GM06990 (cell line): ENCODE measurements at regions not wholly inside any gene's neighbourhood (a gene's known extent, or its start where the extent isn't known, plus 50 kb on each side); places are given as distances from the start of the nearest gene placed in this dataset.

ENCODE experiments used
- DNase-seq: peaks from one replicate; pipeline ENCODE4 v3.0.0-alpha.2; 2011; ENCODE audit not compliant: insufficient read length; ENCODE audit errors: extremely low read depth
- H3K27me3 ChIP-seq: replicated peaks from 2 replicates; pipeline ENCODE4 v1.6.0; 2011; ENCODE audit warnings: low read length; ENCODE audit not compliant: control insufficient read depth, insufficient read depth
- H3K36me3 ChIP-seq: 2 replicates; pipeline ENCODE4 v1.5.1; 2011; ENCODE audit warnings: low read length; ENCODE audit not compliant: control insufficient read depth, insufficient read depth
- H3K4me3 ChIP-seq: replicated peaks from 2 replicates; pipeline ENCODE4 v1.5.1; 2011; ENCODE audit warnings: low read depth, mild to moderate bottlenecking, control low read depth, low read length
- TF ChIP-seq, protein P1 (sequence below): IDR thresholded peaks from 2 replicates; pipeline ENCODE4 v1.5.1; 2011; ENCODE audit warnings: low read length, control low read depth, mild to moderate bottlenecking, inconsistent platforms; ENCODE audit not compliant: insufficient read depth, poor library complexity, severe bottlenecking

DNA sequence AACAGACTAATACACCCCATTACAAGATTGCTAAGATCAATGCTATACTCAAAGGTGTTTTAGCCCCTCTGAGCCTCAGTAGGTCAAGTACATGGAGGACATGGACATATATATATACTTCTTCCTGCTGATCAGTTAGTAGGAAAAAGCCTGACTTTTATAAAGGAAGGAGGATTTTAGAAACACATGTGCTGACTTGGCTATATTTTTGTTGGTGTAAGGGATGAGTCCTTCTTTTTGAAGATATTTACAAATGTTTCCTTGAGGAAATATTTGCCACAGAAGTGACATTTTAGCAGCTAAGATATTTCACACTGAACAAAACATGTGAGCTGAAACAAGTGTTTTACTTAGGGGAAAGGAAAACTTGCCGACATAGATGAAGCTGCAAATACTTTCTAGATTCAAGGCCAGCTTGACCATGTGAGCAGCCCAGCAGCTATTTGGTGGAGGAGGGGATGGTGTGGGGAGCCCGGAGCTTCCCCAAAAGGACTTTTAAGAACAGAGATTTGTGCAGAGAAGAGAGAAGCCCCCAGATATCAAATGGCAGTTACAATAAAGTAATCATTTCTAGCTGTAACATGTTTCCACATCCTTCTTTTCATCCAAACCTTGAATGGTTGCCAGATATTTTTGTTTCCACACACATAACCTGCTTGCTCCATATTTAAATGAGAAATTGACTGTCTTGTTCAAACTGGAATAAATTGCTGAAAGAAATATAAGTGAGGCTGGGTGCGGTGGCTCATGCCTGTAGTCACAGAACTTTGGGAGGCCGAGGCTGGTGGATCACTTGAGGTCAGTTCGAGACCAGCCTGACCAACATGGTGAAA, 111.7 kb upstream of the NR2F2 start:
- Histone ChIP-seq H3K36me3 (no peaks in the 10 kb centered on the region), H3K4me3 (no peak overlapping the region), H3K27me3 (no peaks in the 10 kb centered on the region)
- TF ChIP-seq, protein P1, sequence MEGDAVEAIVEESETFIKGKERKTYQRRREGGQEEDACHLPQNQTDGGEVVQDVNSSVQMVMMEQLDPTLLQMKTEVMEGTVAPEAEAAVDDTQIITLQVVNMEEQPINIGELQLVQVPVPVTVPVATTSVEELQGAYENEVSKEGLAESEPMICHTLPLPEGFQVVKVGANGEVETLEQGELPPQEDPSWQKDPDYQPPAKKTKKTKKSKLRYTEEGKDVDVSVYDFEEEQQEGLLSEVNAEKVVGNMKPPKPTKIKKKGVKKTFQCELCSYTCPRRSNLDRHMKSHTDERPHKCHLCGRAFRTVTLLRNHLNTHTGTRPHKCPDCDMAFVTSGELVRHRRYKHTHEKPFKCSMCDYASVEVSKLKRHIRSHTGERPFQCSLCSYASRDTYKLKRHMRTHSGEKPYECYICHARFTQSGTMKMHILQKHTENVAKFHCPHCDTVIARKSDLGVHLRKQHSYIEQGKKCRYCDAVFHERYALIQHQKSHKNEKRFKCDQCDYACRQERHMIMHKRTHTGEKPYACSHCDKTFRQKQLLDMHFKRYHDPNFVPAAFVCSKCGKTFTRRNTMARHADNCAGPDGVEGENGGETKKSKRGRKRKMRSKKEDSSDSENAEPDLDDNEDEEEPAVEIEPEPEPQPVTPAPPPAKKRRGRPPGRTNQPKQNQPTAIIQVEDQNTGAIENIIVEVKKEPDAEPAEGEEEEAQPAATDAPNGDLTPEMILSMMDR = no peak
- no peak for DNase-seq

- Histone ChIP-seq H3K36me3 (no peaks in the 10 kb centered on the region), H3K4me3 (no peak overlapping the region), H3K27me3 (no peaks in the 10 kb centered on the region)
- TF ChIP-seq, protein P1 = no peak
- DNase-seq = peak; percentile 25
Measured at GRCh38 chr15:96219681-96220080, 110.8 kb upstream of the NR2F2 start.

DNA sequence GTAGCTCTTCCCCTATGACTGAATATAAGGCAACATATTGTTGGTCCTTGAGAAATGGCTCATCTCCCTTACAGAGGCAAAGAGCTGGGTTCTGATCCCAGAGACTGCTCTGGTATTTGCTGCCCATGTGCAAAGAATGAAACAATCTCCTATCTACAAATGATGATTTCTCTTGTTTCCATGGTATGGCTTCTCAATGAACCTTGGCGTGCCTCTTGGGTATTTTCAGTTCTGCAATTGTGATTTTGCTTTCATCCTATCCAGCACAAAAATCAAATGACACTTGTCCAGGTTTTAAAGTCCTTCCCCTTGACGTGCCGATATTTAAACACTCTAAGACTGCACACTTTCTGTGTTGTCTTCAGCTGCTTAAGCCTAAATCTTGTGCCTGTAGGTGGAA, 109.8 kb upstream of the NR2F2 start:
- TF ChIP-seq, protein P1 = no peak
- H3K27me3 ChIP-seq = no peaks in the 10 kb centered on the region
- no peaks in the 10 kb centered on the region for H3K36me3 ChIP-seq
- DNase-seq = no peak
- H3K4me3 ChIP-seq = no peak overlapping the region

- no peak for DNase-seq
- TF ChIP-seq, protein P1 = no peak
- no peaks in the 10 kb centered on the region for H3K27me3 ChIP-seq
Measured at GRCh38 chr15:96222981-96223380, 107.5 kb upstream of the NR2F2 start.

DNA sequence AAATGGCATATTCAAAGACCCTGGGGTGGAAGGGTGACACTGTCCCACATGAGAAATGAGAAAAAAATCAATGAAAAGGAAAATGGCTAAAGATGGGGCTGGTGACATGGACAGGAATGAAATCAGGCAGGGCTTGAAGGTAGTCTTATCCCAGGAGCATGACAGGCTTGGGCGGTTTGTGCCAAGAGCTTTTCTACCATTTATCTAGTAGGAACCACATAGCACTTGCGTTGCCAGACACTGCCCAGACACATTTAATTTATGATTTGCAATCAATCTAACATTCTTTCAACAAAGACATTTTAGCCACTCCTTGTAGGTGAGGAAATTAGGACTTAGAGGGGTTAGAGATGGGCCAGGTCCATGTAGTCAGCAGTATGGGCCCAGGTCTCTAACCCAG, 106.6 kb upstream of the NR2F2 start:
- no peak overlapping the region for H3K4me3 ChIP-seq
- H3K36me3 ChIP-seq = no peaks in the 10 kb centered on the region
- TF ChIP-seq, protein P1 = no peak
- DNase-seq = no peak
- no peaks in the 10 kb centered on the region for H3K27me3 ChIP-seq

More at GRCh38 chr15:96222981-96223380, 107.5 kb upstream of the NR2F2 start:
- H3K4me3 ChIP-seq = no peak overlapping the region
- no peaks in the 10 kb centered on the region for H3K36me3 ChIP-seq
